ENCODE measurements at regions not wholly inside any gene's neighbourhood (a gene's known extent, or its start where the extent isn't known, plus 50 kb on each side); places are given as distances from the start of the nearest gene placed in this dataset.

GRCh38 chr5:82777106-82777505 is 300.1 kb downstream of the TMEM167A start:
- H3K27me3 ChIP-seq (ENCODE audit: control insufficient read depth in 2 of 2, insufficient read depth in 2 of 2, low read length in 2 of 2), result no peaks in the 10 kb centered on the region
- H3K9ac ChIP-seq (ENCODE audit: low read depth in 1 of 2, low read length in 2 of 2), result no peak overlapping the region
- no peaks in the 10 kb centered on the region for H3K4me1 ChIP-seq (ENCODE audit: control insufficient read depth in 2 of 2, insufficient read depth in 2 of 2, low read length in 2 of 2)
- no peak overlapping the region for H3K4me3 ChIP-seq (ENCODE audit: low read length in 2 of 2)
- no peaks in the 10 kb centered on the region for H3K9me3 ChIP-seq (ENCODE audit: control insufficient read depth in 2 of 2, low read length in 2 of 2)
- no peak overlapping the region for H3K27ac ChIP-seq (ENCODE audit: low read depth in 2 of 2, low read length in 2 of 2)
- H3K36me3 ChIP-seq (ENCODE audit: control insufficient read depth in 2 of 2, insufficient read depth in 2 of 2, low read length in 2 of 2), result no peaks in the 10 kb centered on the region

DNA sequence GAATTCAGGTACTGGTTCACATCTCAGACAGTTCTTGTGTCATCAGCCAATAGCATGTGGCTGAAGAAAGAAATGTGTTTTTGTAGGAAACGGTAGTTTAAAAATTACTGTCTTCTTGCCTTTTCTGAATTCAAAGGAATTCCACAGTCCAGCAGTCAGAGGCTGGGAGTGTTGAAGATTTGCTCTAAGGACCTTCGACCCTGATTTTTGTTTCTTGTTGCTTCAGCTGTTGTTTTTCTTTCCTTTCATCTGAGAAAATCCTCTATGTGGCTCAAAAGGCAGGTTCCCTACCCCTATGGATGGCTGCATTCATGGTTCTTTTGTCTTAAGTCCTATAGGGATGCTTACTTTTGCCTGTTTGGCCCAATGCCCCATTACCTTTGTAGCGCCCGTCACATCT is 304.9 kb downstream of the TMEM167A start:
- Histone ChIP-seq H3K4me1 (ENCODE audit: control insufficient read depth in 2 of 2, insufficient read depth in 2 of 2, low read length in 2 of 2) (no peaks in the 10 kb centered on the region), H3K36me3 (ENCODE audit: control insufficient read depth in 2 of 2, insufficient read depth in 2 of 2, low read length in 2 of 2) (no peaks in the 10 kb centered on the region), H3K9me3 (ENCODE audit: control insufficient read depth in 2 of 2, low read length in 2 of 2) (no peaks in the 10 kb centered on the region), H3K4me3 (ENCODE audit: low read length in 2 of 2) (no peak overlapping the region), H3K27ac (ENCODE audit: low read depth in 2 of 2, low read length in 2 of 2) (no peak overlapping the region), H3K27me3 (ENCODE audit: control insufficient read depth in 2 of 2, insufficient read depth in 2 of 2, low read length in 2 of 2) (no peaks in the 10 kb centered on the region), H3K9ac (ENCODE audit: low read depth in 1 of 2, low read length in 2 of 2) (no peak overlapping the region)

DNA sequence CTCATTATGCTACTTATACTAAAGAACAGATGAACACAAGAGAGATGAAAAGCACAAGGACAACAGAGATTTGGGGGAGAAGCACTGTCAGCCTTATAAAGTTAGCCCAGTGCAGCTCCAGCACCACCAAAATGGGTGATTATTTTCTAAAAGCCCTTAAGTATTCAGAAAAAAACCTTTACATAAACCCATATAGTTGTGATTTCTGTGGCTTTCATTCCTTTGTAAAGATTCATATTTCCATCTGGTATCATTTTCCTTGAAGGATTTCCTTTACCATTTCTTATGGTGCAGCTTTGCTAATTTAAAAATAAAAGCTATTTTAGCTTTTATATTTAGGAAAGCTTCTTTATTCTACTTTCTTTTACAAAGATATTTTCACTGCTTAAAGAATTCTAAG is 311.0 kb downstream of the TMEM167A start:
- H3K4me3 ChIP-seq (ENCODE audit: low read length in 2 of 2), result no peak overlapping the region

GRCh38 chr5:82765765-82766164 is 311.4 kb downstream of the TMEM167A start:
- Histone ChIP-seq H3K36me3 (ENCODE audit: control insufficient read depth in 2 of 2, insufficient read depth in 2 of 2, low read length in 2 of 2) (no peaks in the 10 kb centered on the region), H3K9ac (ENCODE audit: low read depth in 1 of 2, low read length in 2 of 2) (no peak overlapping the region), H3K9me3 (ENCODE audit: control insufficient read depth in 2 of 2, low read length in 2 of 2) (no peaks in the 10 kb centered on the region), H3K27ac (ENCODE audit: low read depth in 2 of 2, low read length in 2 of 2) (no peak overlapping the region), H3K27me3 (ENCODE audit: control insufficient read depth in 2 of 2, insufficient read depth in 2 of 2, low read length in 2 of 2) (no peaks in the 10 kb centered on the region), H3K4me1 (ENCODE audit: control insufficient read depth in 2 of 2, insufficient read depth in 2 of 2, low read length in 2 of 2) (no peaks in the 10 kb centered on the region), H3K4me3 (ENCODE audit: low read length in 2 of 2) (no peak overlapping the region)

More for the DNA sequence above, 311.0 kb downstream of the TMEM167A start:
- no peaks in the 10 kb centered on the region for H3K4me1 ChIP-seq (ENCODE audit: control insufficient read depth in 2 of 2, insufficient read depth in 2 of 2, low read length in 2 of 2)
- no peak overlapping the region for H3K9ac ChIP-seq (ENCODE audit: low read depth in 1 of 2, low read length in 2 of 2)
- no peaks in the 10 kb centered on the region for H3K9me3 ChIP-seq (ENCODE audit: control insufficient read depth in 2 of 2, low read length in 2 of 2)
- H3K27ac ChIP-seq (ENCODE audit: low read depth in 2 of 2, low read length in 2 of 2), result no peak overlapping the region
- H3K27me3 ChIP-seq (ENCODE audit: control insufficient read depth in 2 of 2, insufficient read depth in 2 of 2, low read length in 2 of 2), result no peaks in the 10 kb centered on the region
- H3K36me3 ChIP-seq (ENCODE audit: control insufficient read depth in 2 of 2, insufficient read depth in 2 of 2, low read length in 2 of 2), result no peaks in the 10 kb centered on the region

- no peak overlapping the region for H3K9ac ChIP-seq (ENCODE audit: low read depth in 1 of 2, low read length in 2 of 2)
- H3K27me3 ChIP-seq (ENCODE audit: control insufficient read depth in 2 of 2, insufficient read depth in 2 of 2, low read length in 2 of 2), result no peaks in the 10 kb centered on the region
- no peak overlapping the region for H3K4me3 ChIP-seq (ENCODE audit: low read length in 2 of 2)
- no peaks in the 10 kb centered on the region for H3K9me3 ChIP-seq (ENCODE audit: control insufficient read depth in 2 of 2, low read length in 2 of 2)
- no peak overlapping the region for H3K27ac ChIP-seq (ENCODE audit: low read depth in 2 of 2, low read length in 2 of 2)
- H3K4me1 ChIP-seq (ENCODE audit: control insufficient read depth in 2 of 2, insufficient read depth in 2 of 2, low read length in 2 of 2), result no peaks in the 10 kb centered on the region
- H3K36me3 ChIP-seq (ENCODE audit: control insufficient read depth in 2 of 2, insufficient read depth in 2 of 2, low read length in 2 of 2), result no peaks in the 10 kb centered on the region
Observed at GRCh38 chr5:82760856-82761255, 316.3 kb downstream of the TMEM167A start.

GRCh38 chr5:82758881-82759280 is 318.3 kb downstream of the TMEM167A start:
- H3K4me3 ChIP-seq (ENCODE audit: low read length in 2 of 2), result no peak overlapping the region
- no peaks in the 10 kb centered on the region for H3K4me1 ChIP-seq (ENCODE audit: control insufficient read depth in 2 of 2, insufficient read depth in 2 of 2, low read length in 2 of 2)
- H3K27ac ChIP-seq (ENCODE audit: low read depth in 2 of 2, low read length in 2 of 2), result no peak overlapping the region
- H3K9ac ChIP-seq (ENCODE audit: low read depth in 1 of 2, low read length in 2 of 2), result no peak overlapping the region
- H3K9me3 ChIP-seq (ENCODE audit: control insufficient read depth in 2 of 2, low read length in 2 of 2), result no peaks in the 10 kb centered on the region
- H3K36me3 ChIP-seq (ENCODE audit: control insufficient read depth in 2 of 2, insufficient read depth in 2 of 2, low read length in 2 of 2), result no peaks in the 10 kb centered on the region
- no peaks in the 10 kb centered on the region for H3K27me3 ChIP-seq (ENCODE audit: control insufficient read depth in 2 of 2, insufficient read depth in 2 of 2, low read length in 2 of 2)

DNA sequence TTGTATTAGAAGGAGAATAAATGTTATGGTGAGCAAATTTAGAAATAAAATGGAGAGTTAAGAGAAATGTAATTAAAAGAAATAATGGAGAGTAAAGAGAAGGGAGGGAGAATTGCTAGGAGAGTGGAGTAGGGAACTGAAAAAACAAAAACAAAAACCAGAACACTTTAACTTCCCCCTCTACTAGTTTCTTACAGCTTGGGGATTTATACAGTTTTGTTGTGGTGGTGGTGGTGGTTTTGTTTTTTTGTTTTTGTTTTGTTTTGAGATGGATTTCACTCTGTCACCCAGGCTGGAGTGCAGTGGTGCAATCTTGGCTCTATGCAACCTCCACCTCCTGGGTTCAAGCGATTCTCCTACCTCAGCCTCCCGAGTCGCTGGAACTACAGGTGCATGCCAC is 322.4 kb downstream of the TMEM167A start:
- Histone ChIP-seq H3K36me3 (ENCODE audit: control insufficient read depth in 2 of 2, insufficient read depth in 2 of 2, low read length in 2 of 2) (no peaks in the 10 kb centered on the region), H3K4me1 (ENCODE audit: control insufficient read depth in 2 of 2, insufficient read depth in 2 of 2, low read length in 2 of 2) (no peaks in the 10 kb centered on the region), H3K4me3 (ENCODE audit: low read length in 2 of 2) (no peak overlapping the region), H3K9me3 (ENCODE audit: control insufficient read depth in 2 of 2, low read length in 2 of 2) (no peaks in the 10 kb centered on the region), H3K27ac (ENCODE audit: low read depth in 2 of 2, low read length in 2 of 2) (no peak overlapping the region), H3K9ac (ENCODE audit: low read depth in 1 of 2, low read length in 2 of 2) (no peak overlapping the region), H3K27me3 (ENCODE audit: control insufficient read depth in 2 of 2, insufficient read depth in 2 of 2, low read length in 2 of 2) (no peaks in the 10 kb centered on the region)

- Histone ChIP-seq H3K27ac (ENCODE audit: low read depth in 2 of 2, low read length in 2 of 2) (no peak overlapping the region), H3K4me1 (ENCODE audit: control insufficient read depth in 2 of 2, insufficient read depth in 2 of 2, low read length in 2 of 2) (no peaks in the 10 kb centered on the region), H3K4me3 (ENCODE audit: low read length in 2 of 2) (no peak overlapping the region), H3K9ac (ENCODE audit: low read depth in 1 of 2, low read length in 2 of 2) (no peak overlapping the region), H3K9me3 (ENCODE audit: control insufficient read depth in 2 of 2, low read length in 2 of 2) (no peaks in the 10 kb centered on the region), H3K36me3 (ENCODE audit: control insufficient read depth in 2 of 2, insufficient read depth in 2 of 2, low read length in 2 of 2) (no peaks in the 10 kb centered on the region), H3K27me3 (ENCODE audit: control insufficient read depth in 2 of 2, insufficient read depth in 2 of 2, low read length in 2 of 2) (no peaks in the 10 kb centered on the region)
Observed at GRCh38 chr5:82754036-82754746, 323.0 kb downstream of the TMEM167A start.

GRCh38 chr5:82753374-82753773 is 323.8 kb downstream of the TMEM167A start:
- Histone ChIP-seq H3K27me3 (ENCODE audit: control insufficient read depth in 2 of 2, insufficient read depth in 2 of 2, low read length in 2 of 2) (no peaks in the 10 kb centered on the region), H3K4me3 (ENCODE audit: low read length in 2 of 2) (no peak overlapping the region), H3K36me3 (ENCODE audit: control insufficient read depth in 2 of 2, insufficient read depth in 2 of 2, low read length in 2 of 2) (no peaks in the 10 kb centered on the region), H3K9ac (ENCODE audit: low read depth in 1 of 2, low read length in 2 of 2) (no peak overlapping the region), H3K9me3 (ENCODE audit: control insufficient read depth in 2 of 2, low read length in 2 of 2) (no peaks in the 10 kb centered on the region), H3K27ac (ENCODE audit: low read depth in 2 of 2, low read length in 2 of 2) (no peak overlapping the region), H3K4me1 (ENCODE audit: control insufficient read depth in 2 of 2, insufficient read depth in 2 of 2, low read length in 2 of 2) (no peaks in the 10 kb centered on the region)

GRCh38 chr5:82749461-82749820 is 327.8 kb downstream of the TMEM167A start:
- Histone ChIP-seq H3K4me1 (ENCODE audit: control insufficient read depth in 2 of 2, insufficient read depth in 2 of 2, low read length in 2 of 2) (no peaks in the 10 kb centered on the region), H3K27ac (ENCODE audit: low read depth in 2 of 2, low read length in 2 of 2) (no peak overlapping the region), H3K36me3 (ENCODE audit: control insufficient read depth in 2 of 2, insufficient read depth in 2 of 2, low read length in 2 of 2) (no peaks in the 10 kb centered on the region), H3K9me3 (ENCODE audit: control insufficient read depth in 2 of 2, low read length in 2 of 2) (no peaks in the 10 kb centered on the region), H3K27me3 (ENCODE audit: control insufficient read depth in 2 of 2, insufficient read depth in 2 of 2, low read length in 2 of 2) (no peaks in the 10 kb centered on the region), H3K4me3 (ENCODE audit: low read length in 2 of 2) (no peak overlapping the region), H3K9ac (ENCODE audit: low read depth in 1 of 2, low read length in 2 of 2) (no peak overlapping the region)
